Vagina (tissue), 2 donors: ENCODE measurements at regions not wholly inside any gene's neighbourhood (a gene's known extent, or its start where the extent isn't known, plus 50 kb on each side); places are given as distances from the start of the nearest gene placed in this dataset.

Experiments
- CTCF ChIP-seq, 3 experiments: fragments of 450-650 bp in 2 of 3; fragments of 200-600 bp in 1 of 3; sonication (generic) in 1 of 3; IDR thresholded peaks; one replicate each; pipeline ENCODE4 v1.5.1; 2017 to 2019; ENCODE audit warnings: antibody characterized with exemption in 3 of 3, mild to moderate bottlenecking in 2 of 3, moderate library complexity in 2 of 3
- POLR2AphosphoS5 ChIP-seq, 2 donors: sonication (generic); formaldehyde crosslinking; IDR thresholded peaks; one replicate each; pipeline ENCODE4 v1.9.0; 2017; ENCODE audit warnings: antibody characterized with exemption in 2 of 2, mild to moderate bottlenecking in 2 of 2, low read depth in 1 of 2; ENCODE audit not compliant: insufficient read depth in 1 of 2

- TF ChIP-seq CTCF (IDR thresholded peaks at IDR 0.05) = no peak
- TF ChIP-seq POLR2AphosphoS5 (IDR thresholded peaks at IDR 0.05; ENCODE audit: insufficient read depth in 1 of 2, low read depth in 1 of 2) = no peak
These were observed 286.9 kb upstream of the CELF4 start for GRCh38 chr18:37852464-37852863.
